HepG2 (cell line): ENCODE measurements at regions not wholly inside any gene's neighbourhood (a gene's known extent, or its start where the extent isn't known, plus 50 kb on each side); places are given as distances from the start of the nearest gene placed in this dataset.
A peak's percentile ranks its signal among the peaks of the same experiment; 100 is the strongest.

Source experiments
- CSRNP2 ChIP-seq: sonication (generic); formaldehyde crosslinking; conservative IDR thresholded peaks from 2 replicates; pipeline ENCODE4 v1.8.0; 2022; ENCODE audit warnings: low read depth, missing genetic modification reagents
- ETV6 ChIP-seq: sonication (generic); formaldehyde crosslinking; conservative IDR thresholded peaks from 2 replicates; pipeline ENCODE4 v1.4.0; 2020; ENCODE audit warnings: missing genetic modification reagents
- FOSL1 ChIP-seq: sonication (generic); formaldehyde crosslinking; IDR thresholded peaks from 2 replicates; pipeline ENCODE4 v1.9.0; 2021; ENCODE audit warnings: missing genetic modification reagents, borderline replicate concordance
- HNRNPL ChIP-seq: fragments of 200-400 bp; formaldehyde crosslinking; IDR thresholded peaks from 2 replicates; pipeline ENCODE4 v1.6.1; 2017; ENCODE audit warnings: mild to moderate bottlenecking, low read depth, low read length
- IKZF5 ChIP-seq: IDR thresholded peaks from 2 replicates; pipeline ENCODE4 v1.6.1; 2018; ENCODE audit warnings: missing genetic modification reagents, mild to moderate bottlenecking, missing compliant biosample characterization
- MBNL3 ChIP-seq: fragments of 250-450 bp; sonication (Bioruptor Pico); conservative IDR thresholded peaks from 2 replicates; pipeline ENCODE4 v1.8.0; 2022; ENCODE audit warnings: mild to moderate bottlenecking, inconsistent platforms
- PATZ1 ChIP-seq: sonication (generic); formaldehyde crosslinking; IDR thresholded peaks from 2 replicates; pipeline ENCODE4 v1.4.0; 2020; ENCODE audit warnings: missing genetic modification reagents
- RNF219 ChIP-seq: sonication (generic); formaldehyde crosslinking; IDR thresholded peaks from 2 replicates; pipeline ENCODE4 v1.5.0; 2020; ENCODE audit warnings: mild to moderate bottlenecking, missing genetic modification reagents
- SIN3B ChIP-seq: fragments of 150-350 bp; IDR thresholded peaks from 2 replicates; pipeline ENCODE4 v1.6.1; 2014; ENCODE audit warnings: low read length
- THRA ChIP-seq: sonication (generic); formaldehyde crosslinking; IDR thresholded peaks from 2 replicates; pipeline ENCODE4 v1.4.0; 2020; ENCODE audit warnings: missing genetic modification reagents, borderline replicate concordance
- ZNF281 ChIP-seq: sonication (generic); formaldehyde crosslinking; IDR thresholded peaks from 2 replicates; pipeline ENCODE4 v1.4.0; 2020; ENCODE audit warnings: missing genetic modification reagents, borderline replicate concordance
- ZNF451 ChIP-seq: sonication (generic); formaldehyde crosslinking; IDR thresholded peaks from 2 replicates; pipeline ENCODE4 v1.5.0; 2020; ENCODE audit warnings: mild to moderate bottlenecking, missing genetic modification reagents
- ZNF619 ChIP-seq: sonication (generic); formaldehyde crosslinking; IDR thresholded peaks from 2 replicates; pipeline ENCODE4 v1.4.0; 2020; ENCODE audit warnings: mild to moderate bottlenecking, missing genetic modification reagents
- ZNF781 ChIP-seq: sonication (generic); formaldehyde crosslinking; IDR thresholded peaks from 2 replicates; pipeline ENCODE4 v1.5.1; 2020; ENCODE audit warnings: borderline replicate concordance, mild to moderate bottlenecking, missing genetic modification reagents; ENCODE audit errors: not compliant biosample characterization

GRCh38 chr13:29923554-29924481 is 73.4 kb upstream of the UBL3 start (continued):
- TF ChIP-seq RNF219 (CRISPR knock-in tag) (no peak), CSRNP2 (no peak), ZNF281 (CRISPR knock-in tag) (peak; percentile 49; the same call in 1 of the 2 replicates), THRA (CRISPR knock-in tag) (peak; percentile 81), ETV6 (CRISPR knock-in tag) (0 out of 2 replicates have a peak, but pooled peaks have one; percentile 29), ZNF781 (CRISPR knock-in tag) (peak; percentile 66), ZNF451 (CRISPR knock-in tag) (0 out of 2 replicates have a peak, but pooled peaks have one; percentile 70), FOSL1 (peak; percentile 19; the same call in 1 of the 2 replicates), PATZ1 (CRISPR knock-in tag) (peak; percentile 95), SIN3B (no peak), HNRNPL (no peak), MBNL3 (CRISPR knock-in tag) (no peak), IKZF5 (peak; percentile 97), ZNF619 (no peak)
